ENCODE measurements at regions not wholly inside any gene's neighbourhood (a gene's known extent, or its start where the extent isn't known, plus 50 kb on each side); places are given as distances from the start of the nearest gene placed in this dataset.

DNA sequence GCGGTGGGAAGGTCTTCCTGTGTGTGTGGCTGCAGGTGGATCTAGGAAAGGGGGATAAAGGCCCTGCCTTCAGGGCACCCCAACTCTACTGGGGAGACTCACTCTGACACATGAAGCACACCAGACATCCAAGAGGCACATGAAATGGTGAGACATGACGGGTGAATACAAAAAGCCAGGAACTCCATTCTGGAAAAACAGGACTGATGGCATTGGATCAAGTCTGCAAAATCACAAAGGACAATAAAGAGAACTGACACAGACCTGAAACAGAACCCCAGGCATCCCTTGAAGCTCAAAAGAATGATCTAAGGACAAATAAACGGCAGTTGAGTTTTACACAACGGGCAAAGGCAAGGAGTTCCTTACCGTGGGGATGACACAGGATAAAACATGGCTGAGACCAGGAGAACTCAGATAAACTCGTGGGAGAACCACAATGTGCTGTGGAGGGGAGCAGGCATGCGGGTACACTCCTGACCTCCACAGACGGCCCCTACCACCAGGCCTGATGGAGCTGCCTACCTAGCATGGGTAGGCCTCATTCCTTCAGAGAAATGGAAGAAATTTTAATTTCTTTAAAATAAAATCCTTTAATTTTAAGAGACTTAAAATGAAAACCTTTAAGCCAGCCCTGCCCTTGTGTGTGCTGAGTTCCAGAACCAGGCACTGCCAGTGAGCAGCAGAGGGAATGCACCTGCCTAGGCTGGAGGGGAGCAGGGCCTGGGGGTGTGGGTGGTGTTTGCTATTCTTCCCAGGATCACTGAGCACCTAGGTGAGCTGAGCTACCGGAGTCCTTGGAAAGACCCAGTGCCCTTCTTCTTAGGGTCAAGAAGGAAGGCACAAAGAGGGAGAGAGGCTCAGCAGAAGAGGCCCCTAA lies 100.1 kb downstream of the SINHCAF start:
- Histone ChIP-seq H3K4me3 (no peak overlapping the region), H3K36me3 (no peaks in the 10 kb centered on the region), H3K27me3 (no peaks in the 10 kb centered on the region), H3K9me3 (no peaks in the 10 kb centered on the region)
- DNase-seq, result no peak

DNA sequence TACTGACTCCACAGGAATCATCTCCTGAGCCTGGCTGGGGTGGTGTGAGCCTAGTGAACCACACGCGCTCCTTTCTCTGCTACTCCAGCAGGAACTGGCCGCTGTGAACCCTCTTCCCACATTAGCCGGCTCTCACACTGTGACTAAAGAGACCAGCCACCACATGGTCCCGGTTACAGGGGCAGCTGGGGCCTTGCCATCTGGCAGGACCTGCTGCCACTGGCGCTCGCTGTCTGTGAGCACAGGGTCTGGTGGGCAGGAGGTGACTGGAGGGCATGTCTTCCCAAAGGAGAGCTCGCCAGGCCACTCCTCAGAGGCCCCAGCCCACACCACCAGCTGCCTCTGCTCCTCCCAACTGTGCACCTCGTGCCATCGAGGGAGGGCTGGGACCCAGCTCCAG lies 99.3 kb downstream of the SINHCAF start:
- Histone ChIP-seq H3K9me3 (no peaks in the 10 kb centered on the region), H3K4me3 (no peak overlapping the region), H3K36me3 (no peaks in the 10 kb centered on the region), H3K27me3 (no peaks in the 10 kb centered on the region)
- no peak for DNase-seq

- Histone ChIP-seq H3K36me3 (no peaks in the 10 kb centered on the region), H3K9me3 (no peaks in the 10 kb centered on the region), H3K27me3 (no peaks in the 10 kb centered on the region), H3K4me3 (no peak overlapping the region)
- DNase-seq, result peak; percentile 65
Measured at GRCh38 chr12:31227401-31227981, 98.5 kb downstream of the SINHCAF start.

- no peaks in the 10 kb centered on the region for H3K36me3 ChIP-seq
- H3K4me3 ChIP-seq, result no peak overlapping the region
- H3K9me3 ChIP-seq, result no peaks in the 10 kb centered on the region
- peak; percentile 73 for DNase-seq
- 0 out of 2 replicates have a peak, but pooled peaks cover 3% of the 10 kb centered on the region for H3K27me3 ChIP-seq
Measured at GRCh38 chr12:31228811-31229792, 96.8 kb downstream of the SINHCAF start.

DNA sequence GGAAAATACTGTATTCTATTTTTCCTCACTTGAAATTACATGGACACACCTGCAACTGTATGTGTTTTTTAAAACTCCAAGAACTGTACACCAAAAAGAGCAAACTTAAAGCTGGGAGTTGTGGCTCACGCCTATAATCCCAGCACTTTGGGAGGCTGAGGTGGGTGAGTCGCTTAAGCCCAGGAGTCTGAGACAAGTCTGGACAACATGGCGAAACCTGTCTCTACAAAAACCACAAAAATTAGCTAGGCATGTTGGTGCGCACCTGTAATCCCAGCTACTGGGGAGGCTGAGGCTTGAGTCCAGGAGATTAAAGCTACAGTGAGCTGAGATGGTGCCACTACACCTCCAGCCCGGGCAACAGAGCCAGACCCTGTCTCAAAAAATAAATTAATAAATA lies 95.9 kb downstream of the SINHCAF start:
- Histone ChIP-seq H3K27me3 (peaks cover 5% of the 10 kb centered on the region), H3K4me3 (no peak overlapping the region), H3K36me3 (no peaks in the 10 kb centered on the region), H3K9me3 (no peaks in the 10 kb centered on the region)
- no peak for DNase-seq

All from MG63 (cell line).